Tibial nerve (tissue), 4 donors: ENCODE measurements at regions not wholly inside any gene's neighbourhood (a gene's known extent, or its start where the extent isn't known, plus 50 kb on each side); places are given as distances from the start of the nearest gene placed in this dataset.

ENCODE experiments used
- DNase-seq, 2 donors: peaks; one replicate each; pipeline ENCODE4 v3.0.0-alpha.2; 2019; ENCODE audit warnings: low spot score in 2 of 2
- H3K27ac ChIP-seq, 4 donors: fragments of 200-600 bp; sonication (generic) in 3 of 4; one replicate each; pipeline ENCODE4 v1.5.1; 2017 to 2019; ENCODE audit warnings: mild to moderate bottlenecking in 1 of 4
- H3K27me3 ChIP-seq, 2 donors: fragments of 200-600 bp; sonication (generic) in 1 of 2; one replicate each; pipeline versions ENCODE4 v1.5.1 to v1.6.0; 2017 to 2019
- H3K36me3 ChIP-seq, 3 donors: fragments of 200-600 bp; sonication (generic); one replicate each; pipeline ENCODE4 v1.5.1; 2018 to 2019
- H3K4me1 ChIP-seq, 4 donors: fragments of 200-600 bp; sonication (generic) in 3 of 4; one replicate each; pipeline ENCODE4 v1.5.1; 2017 to 2019
- H3K4me3 ChIP-seq, 4 donors: fragments of 200-600 bp; sonication (generic) in 3 of 4; one replicate each; pipeline ENCODE4 v1.5.1; 2017 to 2019; ENCODE audit warnings: mild to moderate bottlenecking in 1 of 4, moderate library complexity in 1 of 4
- H3K9me3 ChIP-seq, 4 donors: fragments of 200-600 bp; sonication (generic) in 3 of 4; one replicate each; pipeline ENCODE4 v1.5.1; 2017 to 2019
- EP300 ChIP-seq, 2 donors: sonication (generic); formaldehyde crosslinking; IDR thresholded peaks; one replicate each; pipeline ENCODE4 v1.6.1; 2017; ENCODE audit warnings: antibody characterized with exemption in 2 of 2, mild to moderate bottlenecking in 1 of 2
- POLR2A ChIP-seq, 2 donors: fragments of 450-650 bp; IDR thresholded peaks; one replicate each; pipeline ENCODE4 v1.6.1; 2017; ENCODE audit warnings: antibody characterized with exemption in 2 of 2, mild to moderate bottlenecking in 2 of 2, moderate library complexity in 2 of 2
- WGBS, 2 donors: methylation state at CpG; one replicate each; pipeline ENCODE4 v1.1.5; 2018; 5-methylcytosine and 5-hydroxymethylcytosine counted together
- TF ChIP-seq, protein P1 (sequence below), 5 experiments: fragments of 200-600 bp in 3 of 5; fragments of 450-650 bp in 2 of 5; sonication (generic) in 3 of 5; IDR thresholded peaks; one replicate each; pipeline ENCODE4 v1.5.1; 2016 to 2019; ENCODE audit warnings: antibody characterized with exemption in 5 of 5, mild to moderate bottlenecking in 3 of 5, moderate library complexity in 2 of 5

DNA sequence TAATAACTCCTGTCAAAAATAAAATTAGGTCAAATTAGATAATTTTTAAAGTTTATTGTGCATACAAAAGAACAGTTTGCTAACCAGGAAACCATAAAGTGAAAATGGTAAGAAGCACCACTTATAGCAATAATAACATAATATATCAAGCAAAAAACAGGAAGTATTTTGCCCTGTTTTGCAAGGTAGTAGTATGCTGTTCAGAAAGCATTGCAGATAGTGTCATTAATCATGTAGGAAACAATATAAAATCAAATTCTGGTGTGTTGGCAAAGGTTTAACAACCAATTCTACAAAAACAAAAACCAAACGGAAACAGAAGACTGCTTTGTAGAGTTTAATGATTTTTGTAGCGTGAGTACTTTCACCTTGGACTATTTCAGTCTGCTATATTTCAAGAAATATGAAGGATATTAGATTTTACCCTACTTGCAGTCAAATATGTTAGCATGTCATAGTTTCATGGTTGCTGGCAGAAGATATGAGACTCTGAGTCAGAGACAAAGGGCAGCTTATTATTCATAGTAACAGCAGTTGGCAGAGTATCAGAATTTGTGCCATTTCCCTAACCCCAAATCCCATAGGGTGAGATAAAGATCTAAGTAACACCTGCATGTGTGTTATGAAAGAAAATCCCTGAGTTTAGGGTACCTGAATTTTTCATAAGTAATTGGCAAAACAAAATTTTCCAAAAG is 729.0 kb upstream of the BRINP3 start:
- DNase-seq = no peak
- Histone ChIP-seq H3K27me3 (no peaks in the 10 kb centered on the region), H3K9me3 (no peaks in the 10 kb centered on the region), H3K27ac (no peak overlapping the region), H3K4me1 (no peaks in the 10 kb centered on the region), H3K36me3 (no peaks in the 10 kb centered on the region), H3K4me3 (no peak overlapping the region)
- 61 to 65% methylated on average over 2 of the region's 2 CpGs for WGBS, 2 donors
- TF ChIP-seq, protein P1, sequence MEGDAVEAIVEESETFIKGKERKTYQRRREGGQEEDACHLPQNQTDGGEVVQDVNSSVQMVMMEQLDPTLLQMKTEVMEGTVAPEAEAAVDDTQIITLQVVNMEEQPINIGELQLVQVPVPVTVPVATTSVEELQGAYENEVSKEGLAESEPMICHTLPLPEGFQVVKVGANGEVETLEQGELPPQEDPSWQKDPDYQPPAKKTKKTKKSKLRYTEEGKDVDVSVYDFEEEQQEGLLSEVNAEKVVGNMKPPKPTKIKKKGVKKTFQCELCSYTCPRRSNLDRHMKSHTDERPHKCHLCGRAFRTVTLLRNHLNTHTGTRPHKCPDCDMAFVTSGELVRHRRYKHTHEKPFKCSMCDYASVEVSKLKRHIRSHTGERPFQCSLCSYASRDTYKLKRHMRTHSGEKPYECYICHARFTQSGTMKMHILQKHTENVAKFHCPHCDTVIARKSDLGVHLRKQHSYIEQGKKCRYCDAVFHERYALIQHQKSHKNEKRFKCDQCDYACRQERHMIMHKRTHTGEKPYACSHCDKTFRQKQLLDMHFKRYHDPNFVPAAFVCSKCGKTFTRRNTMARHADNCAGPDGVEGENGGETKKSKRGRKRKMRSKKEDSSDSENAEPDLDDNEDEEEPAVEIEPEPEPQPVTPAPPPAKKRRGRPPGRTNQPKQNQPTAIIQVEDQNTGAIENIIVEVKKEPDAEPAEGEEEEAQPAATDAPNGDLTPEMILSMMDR (IDR thresholded peaks at IDR 0.05) = no peak
- TF ChIP-seq POLR2A (IDR thresholded peaks at IDR 0.05) (no peak), EP300 (IDR thresholded peaks at IDR 0.05) (no peak)

DNA sequence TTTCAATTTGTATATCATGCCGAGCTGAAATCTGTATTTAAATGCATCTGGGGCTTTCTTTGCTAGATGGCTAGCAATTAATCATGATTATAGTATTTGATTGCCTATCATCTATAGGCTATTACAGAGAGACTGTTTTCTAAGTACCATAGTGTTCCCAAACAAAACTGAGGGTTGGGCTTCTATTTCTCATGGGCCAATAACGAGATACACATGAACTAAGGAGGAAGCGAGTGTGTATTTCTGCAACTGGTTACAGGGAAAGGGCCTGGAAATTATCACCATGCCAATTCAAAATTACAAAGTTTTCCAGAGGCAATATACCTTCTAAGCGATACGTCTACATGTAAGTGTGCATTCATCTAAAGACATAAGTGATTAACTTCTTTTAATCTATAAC is 744.5 kb upstream of the BRINP3 start:
- Histone ChIP-seq H3K4me3 (no peak overlapping the region), H3K27me3 (no peaks in the 10 kb centered on the region), H3K36me3 (no peaks in the 10 kb centered on the region), H3K4me1 (no peaks in the 10 kb centered on the region), H3K9me3 (peaks cover 0 to 13% (median 0%) of the 10 kb centered on the region in 4 donors), H3K27ac (no peak overlapping the region)
- DNase-seq = no peak
- WGBS, 2 donors = 85 to 88% methylated on average over 5 of the region's 5 CpGs
- no peak for TF ChIP-seq POLR2A (IDR thresholded peaks at IDR 0.05)
- TF ChIP-seq, protein P1 (IDR thresholded peaks at IDR 0.05) = no peak
- no peak for TF ChIP-seq EP300 (IDR thresholded peaks at IDR 0.05)

DNA sequence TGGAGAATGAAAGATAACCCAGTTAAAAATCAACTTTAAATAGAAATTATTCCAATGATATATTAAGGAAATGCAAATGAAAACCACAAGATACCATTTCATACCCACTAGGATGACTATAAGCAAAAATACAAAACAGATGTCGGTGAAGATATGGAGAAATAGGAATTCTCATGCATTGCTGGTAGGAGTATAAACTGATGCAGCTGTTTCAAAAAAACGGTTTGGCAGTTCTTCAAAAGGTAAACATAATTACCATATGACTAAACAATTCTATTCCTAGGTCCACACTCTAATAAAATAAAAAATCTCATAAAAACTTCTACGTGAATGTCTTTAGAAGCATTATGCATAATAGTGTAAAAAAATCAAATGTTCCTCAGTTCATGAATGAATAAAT is 763.3 kb upstream of the BRINP3 start:
- H3K9me3 ChIP-seq = peaks cover 0 to 4% (median under 1%) of the 10 kb centered on the region in 4 donors
- H3K27ac ChIP-seq = no peak overlapping the region
- no peaks in the 10 kb centered on the region for H3K27me3 ChIP-seq
- H3K4me1 ChIP-seq = no peaks in the 10 kb centered on the region
- no peaks in the 10 kb centered on the region for H3K36me3 ChIP-seq
- 57 to 58% methylated on average over 3 of the region's 3 CpGs for WGBS, 2 donors
- no peak overlapping the region for H3K4me3 ChIP-seq
- TF ChIP-seq, protein P1 (IDR thresholded peaks at IDR 0.05) = no peak
- TF ChIP-seq POLR2A (IDR thresholded peaks at IDR 0.05) = no peak
- TF ChIP-seq EP300 (IDR thresholded peaks at IDR 0.05) = no peak
- DNase-seq = no peak

DNA sequence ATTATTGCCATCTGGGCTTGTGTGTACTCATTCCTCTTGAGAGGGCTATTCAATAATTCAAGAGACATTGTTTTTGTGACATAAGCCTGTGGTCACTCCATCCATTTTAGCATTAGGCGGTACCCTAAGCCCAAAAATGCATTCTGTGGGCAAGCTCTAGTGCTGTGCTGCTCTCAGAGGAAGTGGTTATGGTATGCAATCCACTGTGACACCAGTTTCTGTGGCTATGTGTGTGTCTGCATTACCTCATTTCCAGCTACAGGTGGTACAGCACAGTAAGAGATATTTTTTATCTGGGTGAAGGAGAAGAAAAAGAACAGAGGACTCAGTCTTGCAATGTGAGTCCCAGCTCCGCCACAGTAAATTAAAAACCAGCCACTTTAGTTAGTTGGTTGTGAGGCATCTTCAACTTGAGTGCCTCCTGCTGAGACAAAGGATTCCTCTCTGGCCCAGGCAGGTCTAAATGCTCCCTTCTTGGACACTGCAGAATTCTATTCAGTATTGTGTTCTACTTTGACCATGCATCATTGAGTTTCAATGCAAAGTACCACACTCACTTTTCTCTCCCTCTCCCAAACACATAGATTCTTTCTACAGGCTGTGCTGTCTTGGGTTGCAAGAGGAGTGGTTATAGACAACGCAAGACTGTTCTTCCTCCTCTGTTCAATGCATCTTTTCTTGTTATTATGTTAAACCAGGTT is 777.8 kb upstream of the BRINP3 start:
- 84 to 93% methylated on average over 3 of the region's 3 CpGs for WGBS, 2 donors
- H3K9me3 ChIP-seq = peaks cover 0 to 8% (median 0%) of the 10 kb centered on the region in 4 donors
- H3K27me3 ChIP-seq = no peaks in the 10 kb centered on the region
- TF ChIP-seq, protein P1 (IDR thresholded peaks at IDR 0.05) = no peak
- TF ChIP-seq POLR2A (IDR thresholded peaks at IDR 0.05) = no peak
- no peak for TF ChIP-seq EP300 (IDR thresholded peaks at IDR 0.05)
- H3K27ac ChIP-seq = no peak overlapping the region
- no peak overlapping the region for H3K4me3 ChIP-seq
- no peaks in the 10 kb centered on the region for H3K4me1 ChIP-seq
- H3K36me3 ChIP-seq = no peaks in the 10 kb centered on the region
- no peak for DNase-seq

DNA sequence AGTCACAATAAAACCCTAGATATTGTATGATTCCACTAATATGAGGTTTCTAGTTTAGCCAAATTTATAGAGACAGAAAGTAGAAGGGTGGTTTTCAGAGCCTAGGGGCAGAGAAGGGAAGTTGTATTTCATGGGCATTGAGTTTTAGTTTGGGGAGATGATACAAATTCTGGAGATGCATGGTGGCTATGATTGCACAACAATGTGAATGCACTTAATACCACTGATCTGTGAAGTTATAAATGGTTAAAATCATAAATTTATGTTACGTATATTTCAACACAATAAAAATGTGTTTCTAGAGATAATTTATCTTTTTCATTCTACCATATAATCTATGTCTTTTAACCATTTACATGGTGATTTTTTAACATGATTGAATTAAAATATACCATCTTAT is 779.3 kb upstream of the BRINP3 start:
- H3K27ac ChIP-seq = no peak overlapping the region
- H3K27me3 ChIP-seq = no peaks in the 10 kb centered on the region
- H3K4me3 ChIP-seq = no peak overlapping the region
- WGBS, 2 donors = 90 to 92% methylated on average over 1 of the region's 1 CpG
- no peak for DNase-seq
- TF ChIP-seq, protein P1 (IDR thresholded peaks at IDR 0.05) = no peak
- no peak for TF ChIP-seq POLR2A (IDR thresholded peaks at IDR 0.05)
- no peak for TF ChIP-seq EP300 (IDR thresholded peaks at IDR 0.05)
- no peaks in the 10 kb centered on the region for H3K36me3 ChIP-seq
- H3K4me1 ChIP-seq = no peaks in the 10 kb centered on the region
- peaks cover 0 to 8% (median 0%) of the 10 kb centered on the region in 4 donors for H3K9me3 ChIP-seq
